ENCODE measurements at regions not wholly inside any gene's neighbourhood (a gene's known extent, or its start where the extent isn't known, plus 50 kb on each side); places are given as distances from the start of the nearest gene placed in this dataset.

GRCh38 chr3:162584986-162585385 lies 1088.4 kb downstream of the OTOL1 start:
- TF ChIP-seq PRDM1 (tag by site-specific recombination; IDR thresholded peaks at IDR 0.05) (no peak), ZBTB20 (tag by site-specific recombination; IDR thresholded peaks at IDR 0.05) (no peak), PRDM6 (tag by site-specific recombination; IDR thresholded peaks at IDR 0.05) (no peak), GLIS2 (tag by site-specific recombination; IDR thresholded peaks at IDR 0.05) (no peak), ZNF138 (tag by site-specific recombination; IDR thresholded peaks at IDR 0.05; ENCODE audit: borderline replicate concordance) (no peak), ZNF175 (tag by site-specific recombination; IDR thresholded peaks at IDR 0.05) (no peak), ZNF311 (tag by site-specific recombination; IDR thresholded peaks at IDR 0.05; ENCODE audit: borderline replicate concordance) (no peak), ZNF473 (tag by site-specific recombination; IDR thresholded peaks at IDR 0.05) (no peak), ZNF747 (tag by site-specific recombination; IDR thresholded peaks at IDR 0.05) (no peak), ZNF654 (tag by site-specific recombination; IDR thresholded peaks at IDR 0.05; ENCODE audit: low read depth) (no peak), ZNF701 (tag by site-specific recombination; IDR thresholded peaks at IDR 0.05) (no peak), ZNF544 (tag by site-specific recombination; IDR thresholded peaks at IDR 0.05) (no peak), MZF1 (tag by site-specific recombination; IDR thresholded peaks at IDR 0.05; ENCODE audit: borderline replicate concordance) (no peak), HOXA7 (CRISPR knock-in tag; IDR thresholded peaks at IDR 0.05; ENCODE audit: borderline replicate concordance) (no peak), ZNF19 (tag by site-specific recombination; IDR thresholded peaks at IDR 0.05; ENCODE audit: low read depth) (no peak), ZNF677 (tag by site-specific recombination; IDR thresholded peaks at IDR 0.05) (no peak)
- TF ChIP-seq, protein P1, sequence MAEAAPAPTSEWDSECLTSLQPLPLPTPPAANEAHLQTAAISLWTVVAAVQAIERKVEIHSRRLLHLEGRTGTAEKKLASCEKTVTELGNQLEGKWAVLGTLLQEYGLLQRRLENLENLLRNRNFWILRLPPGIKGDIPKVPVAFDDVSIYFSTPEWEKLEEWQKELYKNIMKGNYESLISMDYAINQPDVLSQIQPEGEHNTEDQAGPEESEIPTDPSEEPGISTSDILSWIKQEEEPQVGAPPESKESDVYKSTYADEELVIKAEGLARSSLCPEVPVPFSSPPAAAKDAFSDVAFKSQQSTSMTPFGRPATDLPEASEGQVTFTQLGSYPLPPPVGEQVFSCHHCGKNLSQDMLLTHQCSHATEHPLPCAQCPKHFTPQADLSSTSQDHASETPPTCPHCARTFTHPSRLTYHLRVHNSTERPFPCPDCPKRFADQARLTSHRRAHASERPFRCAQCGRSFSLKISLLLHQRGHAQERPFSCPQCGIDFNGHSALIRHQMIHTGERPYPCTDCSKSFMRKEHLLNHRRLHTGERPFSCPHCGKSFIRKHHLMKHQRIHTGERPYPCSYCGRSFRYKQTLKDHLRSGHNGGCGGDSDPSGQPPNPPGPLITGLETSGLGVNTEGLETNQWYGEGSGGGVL (tag by site-specific recombination; IDR thresholded peaks at IDR 0.05): no peak
- TF ChIP-seq, protein P2, sequence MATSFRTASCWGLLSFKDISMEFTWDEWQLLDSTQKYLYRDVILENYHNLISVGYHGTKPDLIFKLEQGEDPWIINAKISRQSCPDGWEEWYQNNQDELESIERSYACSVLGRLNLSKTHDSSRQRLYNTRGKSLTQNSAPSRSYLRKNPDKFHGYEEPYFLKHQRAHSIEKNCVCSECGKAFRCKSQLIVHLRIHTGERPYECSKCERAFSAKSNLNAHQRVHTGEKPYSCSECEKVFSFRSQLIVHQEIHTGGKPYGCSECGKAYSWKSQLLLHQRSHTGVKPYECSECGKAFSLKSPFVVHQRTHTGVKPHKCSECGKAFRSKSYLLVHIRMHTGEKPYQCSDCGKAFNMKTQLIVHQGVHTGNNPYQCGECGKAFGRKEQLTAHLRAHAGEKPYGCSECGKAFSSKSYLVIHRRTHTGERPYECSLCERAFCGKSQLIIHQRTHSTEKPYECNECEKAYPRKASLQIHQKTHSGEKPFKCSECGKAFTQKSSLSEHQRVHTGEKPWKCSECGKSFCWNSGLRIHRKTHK (tag by site-specific recombination; IDR thresholded peaks at IDR 0.05): no peak
- TF ChIP-seq, protein P3, sequence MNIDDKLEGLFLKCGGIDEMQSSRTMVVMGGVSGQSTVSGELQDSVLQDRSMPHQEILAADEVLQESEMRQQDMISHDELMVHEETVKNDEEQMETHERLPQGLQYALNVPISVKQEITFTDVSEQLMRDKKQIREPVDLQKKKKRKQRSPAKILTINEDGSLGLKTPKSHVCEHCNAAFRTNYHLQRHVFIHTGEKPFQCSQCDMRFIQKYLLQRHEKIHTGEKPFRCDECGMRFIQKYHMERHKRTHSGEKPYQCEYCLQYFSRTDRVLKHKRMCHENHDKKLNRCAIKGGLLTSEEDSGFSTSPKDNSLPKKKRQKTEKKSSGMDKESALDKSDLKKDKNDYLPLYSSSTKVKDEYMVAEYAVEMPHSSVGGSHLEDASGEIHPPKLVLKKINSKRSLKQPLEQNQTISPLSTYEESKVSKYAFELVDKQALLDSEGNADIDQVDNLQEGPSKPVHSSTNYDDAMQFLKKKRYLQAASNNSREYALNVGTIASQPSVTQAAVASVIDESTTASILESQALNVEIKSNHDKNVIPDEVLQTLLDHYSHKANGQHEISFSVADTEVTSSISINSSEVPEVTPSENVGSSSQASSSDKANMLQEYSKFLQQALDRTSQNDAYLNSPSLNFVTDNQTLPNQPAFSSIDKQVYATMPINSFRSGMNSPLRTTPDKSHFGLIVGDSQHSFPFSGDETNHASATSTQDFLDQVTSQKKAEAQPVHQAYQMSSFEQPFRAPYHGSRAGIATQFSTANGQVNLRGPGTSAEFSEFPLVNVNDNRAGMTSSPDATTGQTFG (tag by site-specific recombination; IDR thresholded peaks at IDR 0.05; ENCODE audit: borderline replicate concordance): no peak
- Histone ChIP-seq H3K4me3 (ENCODE audit: low read depth, low read length) (no peak overlapping the region), H3K27ac (ENCODE audit: extremely low read depth, low read depth, low read length) (no peak overlapping the region), H3K4me1 (ENCODE audit: control insufficient read depth, insufficient read depth, low read length) (no peaks in the 10 kb centered on the region), H3K36me3 (ENCODE audit: control insufficient read depth in 2 of 2, insufficient read depth in 1 of 2, low read length in 2 of 2) (no peaks in the 10 kb centered on the region), H3K9me3 (ENCODE audit: control insufficient read depth, insufficient read depth, low read depth, low read length) (no peaks in the 10 kb centered on the region)
- ChIA-PET POLR2A (no interaction called here), CTCF (no interaction called here)

DNA sequence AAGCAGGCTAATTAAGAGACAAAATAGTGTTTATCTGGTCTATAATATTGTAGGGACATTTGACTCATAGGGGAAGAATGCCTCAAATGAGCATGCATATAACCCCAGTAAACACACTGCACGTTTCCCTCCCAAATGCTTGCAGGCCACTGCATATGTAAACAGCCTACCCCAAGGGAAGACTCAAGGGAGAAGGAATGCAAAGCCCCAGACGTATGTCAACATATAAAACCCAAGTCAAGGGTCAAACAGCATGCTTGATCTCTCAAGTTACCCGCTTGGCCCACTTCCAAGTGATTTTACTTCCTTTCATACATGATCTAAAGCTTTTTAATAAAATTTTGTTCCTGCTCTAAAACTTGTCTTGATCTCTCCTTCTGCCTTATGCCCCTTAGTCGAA lies 1090.0 kb downstream of the OTOL1 start:
- Histone ChIP-seq H3K27ac (ENCODE audit: extremely low read depth, low read depth, low read length) (no peak overlapping the region), H3K36me3 (ENCODE audit: control insufficient read depth in 2 of 2, insufficient read depth in 1 of 2, low read length in 2 of 2) (no peaks in the 10 kb centered on the region), H3K4me1 (ENCODE audit: control insufficient read depth, insufficient read depth, low read length) (no peaks in the 10 kb centered on the region), H3K9me3 (ENCODE audit: control insufficient read depth, insufficient read depth, low read depth, low read length) (no peaks in the 10 kb centered on the region), H3K4me3 (ENCODE audit: low read depth, low read length) (no peak overlapping the region)
- ChIA-PET CTCF (no interaction called here), POLR2A (no interaction called here)
- TF ChIP-seq ZNF48 (tag by site-specific recombination; IDR thresholded peaks at IDR 0.05) (no peak), ZNF157 (tag by site-specific recombination; IDR thresholded peaks at IDR 0.05) (no peak), BCL6B (tag by site-specific recombination; IDR thresholded peaks at IDR 0.05) (no peak), ZNF10 (tag by site-specific recombination; IDR thresholded peaks at IDR 0.05) (no peak), ZNF169 (tag by site-specific recombination; IDR thresholded peaks at IDR 0.05) (no peak), OVOL3 (tag by site-specific recombination; IDR thresholded peaks at IDR 0.05) (no peak), ZNF555 (tag by site-specific recombination; conservative IDR thresholded peaks at IDR 0.05) (no peak), ZNF670 (tag by site-specific recombination; IDR thresholded peaks at IDR 0.05; ENCODE audit: low read depth) (no peak), ZNF585B (tag by site-specific recombination; IDR thresholded peaks at IDR 0.05) (no peak), BCL11A (tag by site-specific recombination; IDR thresholded peaks at IDR 0.05; ENCODE audit: low read depth) (no peak)
